Kidney (tissue), 13 donors: ENCODE measurements at regions not wholly inside any gene's neighbourhood (a gene's known extent, or its start where the extent isn't known, plus 50 kb on each side); places are given as distances from the start of the nearest gene placed in this dataset.

Experiments used
- DNase-seq, 5 donors: peaks; one replicate each; pipeline ENCODE4 v3.0.0-alpha.2; 2013 to 2020
- FAIRE-seq: peaks from 2 replicates; lab custom pipeline; 2012; peaks lifted over from hg19 to GRCh38; lab: Jason Lieb, UNC
- H3K27ac ChIP-seq, 2 donors: one replicate each; pipeline ENCODE4 v1.7.0; 2013; ENCODE audit warnings: low read depth in 2 of 2, low read length in 2 of 2, inconsistent platforms in 1 of 2
- H3K27me3 ChIP-seq: one replicate; pipeline ENCODE4 v1.7.1; 2013; ENCODE audit warnings: low read length, inconsistent platforms; ENCODE audit not compliant: control insufficient read depth, insufficient read depth
- H3K36me3 ChIP-seq, 3 donors: one replicate each; pipeline versions ENCODE4 v1.7.0 to v1.7.1; 2013; ENCODE audit warnings: low read length in 3 of 3, control low read depth in 1 of 3, inconsistent platforms in 1 of 3; ENCODE audit not compliant: insufficient read depth in 3 of 3, control insufficient read depth in 2 of 3
- H3K4me1 ChIP-seq, 3 donors: one replicate each; pipeline versions ENCODE4 v1.7.0 to v1.7.1; 2013; ENCODE audit warnings: low read length in 3 of 3, inconsistent platforms in 1 of 3, low read depth in 1 of 3; ENCODE audit not compliant: control insufficient read depth in 2 of 3, insufficient read depth in 2 of 3
- H3K4me3 ChIP-seq, 3 donors: one replicate each; pipeline versions ENCODE4 v1.7.0 to v1.8.1; 2013; ENCODE audit warnings: low read length in 3 of 3, control low read depth in 1 of 3, inconsistent platforms in 1 of 3
- H3K9ac ChIP-seq, 3 donors: one replicate each; pipeline versions ENCODE4 v1.7.0 to v1.7.1; 2013; ENCODE audit warnings: low read length in 3 of 3, control low read depth in 1 of 3, inconsistent platforms in 1 of 3
- H3K9me3 ChIP-seq, 3 donors: one replicate each; pipeline versions ENCODE4 v1.7.0 to v1.7.1; 2013; ENCODE audit warnings: low read length in 3 of 3, control low read depth in 1 of 3, inconsistent platforms in 1 of 3; ENCODE audit not compliant: control insufficient read depth in 2 of 3, insufficient read depth in 1 of 3
- intact Hi-C: fragments of 100-400 bp; cut with DNase I; formaldehyde crosslinking; loops from one replicate; pipeline ENCODE4 v1.11.1; 2022
- TF ChIP-seq, protein P1 (sequence below): IDR thresholded peaks from 3 replicates; pipeline ENCODE4 v1.5.1; 2012; ENCODE audit warnings: mild to moderate bottlenecking, moderate library complexity, borderline replicate concordance; ENCODE audit not compliant: insufficient read depth; ENCODE audit errors: extremely low read depth
- donor health status: control.
- donor health status: control.
- donor health status: control.
- donor health status: control.
- donor health status: control.
- donor health status: DM: yes; HTN: yes; CAD: no.
- donor health status: Normal renal cell carcinoma (clear cell type).

DNA sequence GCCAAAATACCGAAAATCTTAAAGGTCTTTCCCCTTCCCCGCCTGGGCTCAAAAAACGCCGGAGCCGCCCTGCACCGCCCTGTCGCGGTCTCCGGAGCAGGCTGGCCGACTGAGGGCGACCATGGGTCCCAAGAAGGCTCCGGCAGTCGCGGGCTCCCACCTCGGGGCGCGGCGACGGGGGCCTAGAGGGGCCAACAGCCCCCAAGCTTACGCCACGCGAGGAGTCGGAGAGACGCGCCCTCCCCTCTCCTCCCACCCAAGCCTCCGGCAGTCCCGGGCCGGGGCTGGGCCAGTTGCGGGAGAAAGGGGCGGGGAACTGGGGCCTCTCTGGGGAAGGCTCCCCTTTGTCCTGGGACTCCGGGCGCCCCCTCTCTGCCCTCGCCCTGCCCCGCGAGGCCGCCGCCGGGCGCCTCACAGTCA is 69.2 kb downstream of the GOLGA8B start:
- H3K9ac ChIP-seq, result peak overlapping the region in 1 of 3 donors; percentile 41
- intact Hi-C loops, result no loop called here
- H3K36me3 ChIP-seq, result no peaks in the 10 kb centered on the region
- H3K9me3 ChIP-seq, result no peaks in the 10 kb centered on the region
- peak overlapping the region; percentile 48 to 63 (median 61) for H3K4me3 ChIP-seq
- TF ChIP-seq, protein P1, sequence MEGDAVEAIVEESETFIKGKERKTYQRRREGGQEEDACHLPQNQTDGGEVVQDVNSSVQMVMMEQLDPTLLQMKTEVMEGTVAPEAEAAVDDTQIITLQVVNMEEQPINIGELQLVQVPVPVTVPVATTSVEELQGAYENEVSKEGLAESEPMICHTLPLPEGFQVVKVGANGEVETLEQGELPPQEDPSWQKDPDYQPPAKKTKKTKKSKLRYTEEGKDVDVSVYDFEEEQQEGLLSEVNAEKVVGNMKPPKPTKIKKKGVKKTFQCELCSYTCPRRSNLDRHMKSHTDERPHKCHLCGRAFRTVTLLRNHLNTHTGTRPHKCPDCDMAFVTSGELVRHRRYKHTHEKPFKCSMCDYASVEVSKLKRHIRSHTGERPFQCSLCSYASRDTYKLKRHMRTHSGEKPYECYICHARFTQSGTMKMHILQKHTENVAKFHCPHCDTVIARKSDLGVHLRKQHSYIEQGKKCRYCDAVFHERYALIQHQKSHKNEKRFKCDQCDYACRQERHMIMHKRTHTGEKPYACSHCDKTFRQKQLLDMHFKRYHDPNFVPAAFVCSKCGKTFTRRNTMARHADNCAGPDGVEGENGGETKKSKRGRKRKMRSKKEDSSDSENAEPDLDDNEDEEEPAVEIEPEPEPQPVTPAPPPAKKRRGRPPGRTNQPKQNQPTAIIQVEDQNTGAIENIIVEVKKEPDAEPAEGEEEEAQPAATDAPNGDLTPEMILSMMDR, result no peak
- peaks cover 13% of the 10 kb centered on the region for H3K27me3 ChIP-seq
- FAIRE-seq (no peak), DNase-seq (peak in 4 of 5 donors; percentile 59 to 85 (median 76))
- H3K27ac ChIP-seq, result no peak overlapping the region
- H3K4me1 ChIP-seq, result no peaks in the 10 kb centered on the region

DNA sequence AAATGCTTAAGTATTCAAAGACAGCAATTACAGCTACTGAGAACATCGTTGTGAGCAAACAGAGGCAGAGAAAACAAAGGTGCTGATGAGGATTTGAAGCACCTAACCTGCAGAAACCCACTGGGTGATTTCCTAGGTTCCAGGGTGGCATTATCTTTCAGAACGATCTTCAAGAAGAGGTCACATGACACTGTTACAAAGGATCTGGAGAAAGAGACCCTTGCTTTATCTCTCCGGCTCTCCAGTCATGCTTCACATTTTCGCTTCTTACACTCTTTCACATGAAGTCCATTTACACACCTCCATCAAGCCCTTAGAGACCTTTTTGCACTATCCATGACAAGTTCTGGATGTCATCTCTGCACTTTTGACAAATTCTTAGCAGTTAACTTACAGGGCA is 70.8 kb downstream of the GOLGA8B start:
- no peak overlapping the region for H3K9ac ChIP-seq
- H3K4me1 ChIP-seq, result no peaks in the 10 kb centered on the region
- peaks cover 13% of the 10 kb centered on the region for H3K27me3 ChIP-seq
- no peaks in the 10 kb centered on the region for H3K9me3 ChIP-seq
- H3K36me3 ChIP-seq, result no peaks in the 10 kb centered on the region
- no peak overlapping the region for H3K27ac ChIP-seq
- TF ChIP-seq, protein P1, result no peak
- no peak for DNase-seq
- no peak overlapping the region for H3K4me3 ChIP-seq
- no peak for FAIRE-seq
- intact Hi-C loops, result no loop called here

DNA sequence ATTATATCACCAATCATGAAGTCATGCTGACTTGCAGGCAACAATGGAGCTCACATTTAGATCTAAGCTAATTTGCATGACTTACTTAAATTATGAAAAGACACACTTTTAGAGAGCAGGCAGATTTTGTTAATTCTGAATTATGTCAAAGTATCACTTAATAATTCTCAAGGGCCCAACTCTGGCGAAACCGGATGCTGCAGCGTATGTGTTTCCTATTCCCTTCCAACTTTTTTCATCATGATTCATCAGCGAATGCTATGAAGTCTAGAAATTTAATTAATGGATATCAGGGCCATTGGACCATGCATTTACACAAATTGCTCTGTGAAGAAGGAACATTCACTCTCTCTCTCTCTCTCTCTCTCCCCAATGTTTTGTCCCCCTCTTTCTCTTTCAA is 63.5 kb upstream of the GOLGA8A start:
- H3K4me3 ChIP-seq, result no peak overlapping the region
- FAIRE-seq (no peak), DNase-seq (no peak)
- TF ChIP-seq, protein P1, result no peak
- H3K36me3 ChIP-seq, result no peaks in the 10 kb centered on the region
- peaks cover 12% of the 10 kb centered on the region for H3K27me3 ChIP-seq
- H3K4me1 ChIP-seq, result no peaks in the 10 kb centered on the region
- H3K9me3 ChIP-seq, result no peaks in the 10 kb centered on the region
- intact Hi-C loops, result no loop called here
- H3K27ac ChIP-seq, result no peak overlapping the region
- H3K9ac ChIP-seq, result no peak overlapping the region
